ENCODE measurements at regions not wholly inside any gene's neighbourhood (a gene's known extent, or its start where the extent isn't known, plus 50 kb on each side); places are given as distances from the start of the nearest gene placed in this dataset.

- Histone ChIP-seq H3K27me3 (ENCODE audit: insufficient read depth, low read depth, low read length) (no peaks in the 10 kb centered on the region), H2AFZ (ENCODE audit: low read depth, low read length) (no peak overlapping the region), H3K4me3 (ENCODE audit: low read length) (no peak overlapping the region), H3K36me3 (ENCODE audit: insufficient read depth, low read length) (no peaks in the 10 kb centered on the region), H3K9me2 (ENCODE audit: insufficient read depth, low read length) (no peaks in the 10 kb centered on the region), H3K9ac (ENCODE audit: low read length) (no peak overlapping the region), H3K27ac (ENCODE audit: low read length) (no peak overlapping the region), H3K79me2 (replicated peaks; ENCODE audit: insufficient read depth, low read length) (no peaks in the 10 kb centered on the region), H3F3A (ENCODE audit: insufficient read depth, low read length, poor library complexity, severe bottlenecking) (no peaks in the 10 kb centered on the region), H4K20me1 (ENCODE audit: insufficient read depth) (no peaks in the 10 kb centered on the region), H3K9me3 (ENCODE audit: low read length) (no peaks in the 10 kb centered on the region), H3K4me2 (ENCODE audit: low read length) (no peak overlapping the region)
- TF ChIP-seq EZH2 (IDR thresholded peaks at IDR 0.05; ENCODE audit: borderline replicate concordance, insufficient read depth, low read length, poor library complexity, severe bottlenecking) (no peak), RAD21 (conservative IDR thresholded peaks at IDR 0.05) (no peak), EP300 (conservative IDR thresholded peaks at IDR 0.05; ENCODE audit: poor library complexity, severe bottlenecking) (no peak), POLR2AphosphoS5 (IDR thresholded peaks at IDR 0.05) (no peak), TAF1 (IDR thresholded peaks at IDR 0.05; ENCODE audit: low read depth) (no peak)
- TF ChIP-seq, protein P1, sequence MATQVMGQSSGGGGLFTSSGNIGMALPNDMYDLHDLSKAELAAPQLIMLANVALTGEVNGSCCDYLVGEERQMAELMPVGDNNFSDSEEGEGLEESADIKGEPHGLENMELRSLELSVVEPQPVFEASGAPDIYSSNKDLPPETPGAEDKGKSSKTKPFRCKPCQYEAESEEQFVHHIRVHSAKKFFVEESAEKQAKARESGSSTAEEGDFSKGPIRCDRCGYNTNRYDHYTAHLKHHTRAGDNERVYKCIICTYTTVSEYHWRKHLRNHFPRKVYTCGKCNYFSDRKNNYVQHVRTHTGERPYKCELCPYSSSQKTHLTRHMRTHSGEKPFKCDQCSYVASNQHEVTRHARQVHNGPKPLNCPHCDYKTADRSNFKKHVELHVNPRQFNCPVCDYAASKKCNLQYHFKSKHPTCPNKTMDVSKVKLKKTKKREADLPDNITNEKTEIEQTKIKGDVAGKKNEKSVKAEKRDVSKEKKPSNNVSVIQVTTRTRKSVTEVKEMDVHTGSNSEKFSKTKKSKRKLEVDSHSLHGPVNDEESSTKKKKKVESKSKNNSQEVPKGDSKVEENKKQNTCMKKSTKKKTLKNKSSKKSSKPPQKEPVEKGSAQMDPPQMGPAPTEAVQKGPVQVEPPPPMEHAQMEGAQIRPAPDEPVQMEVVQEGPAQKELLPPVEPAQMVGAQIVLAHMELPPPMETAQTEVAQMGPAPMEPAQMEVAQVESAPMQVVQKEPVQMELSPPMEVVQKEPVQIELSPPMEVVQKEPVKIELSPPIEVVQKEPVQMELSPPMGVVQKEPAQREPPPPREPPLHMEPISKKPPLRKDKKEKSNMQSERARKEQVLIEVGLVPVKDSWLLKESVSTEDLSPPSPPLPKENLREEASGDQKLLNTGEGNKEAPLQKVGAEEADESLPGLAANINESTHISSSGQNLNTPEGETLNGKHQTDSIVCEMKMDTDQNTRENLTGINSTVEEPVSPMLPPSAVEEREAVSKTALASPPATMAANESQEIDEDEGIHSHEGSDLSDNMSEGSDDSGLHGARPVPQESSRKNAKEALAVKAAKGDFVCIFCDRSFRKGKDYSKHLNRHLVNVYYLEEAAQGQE (IDR thresholded peaks at IDR 0.05; ENCODE audit: borderline replicate concordance), result no peak
These were observed 151.8 kb upstream of the SERPINE2 start for GRCh38 chr2:224190936-224191270.

DNA sequence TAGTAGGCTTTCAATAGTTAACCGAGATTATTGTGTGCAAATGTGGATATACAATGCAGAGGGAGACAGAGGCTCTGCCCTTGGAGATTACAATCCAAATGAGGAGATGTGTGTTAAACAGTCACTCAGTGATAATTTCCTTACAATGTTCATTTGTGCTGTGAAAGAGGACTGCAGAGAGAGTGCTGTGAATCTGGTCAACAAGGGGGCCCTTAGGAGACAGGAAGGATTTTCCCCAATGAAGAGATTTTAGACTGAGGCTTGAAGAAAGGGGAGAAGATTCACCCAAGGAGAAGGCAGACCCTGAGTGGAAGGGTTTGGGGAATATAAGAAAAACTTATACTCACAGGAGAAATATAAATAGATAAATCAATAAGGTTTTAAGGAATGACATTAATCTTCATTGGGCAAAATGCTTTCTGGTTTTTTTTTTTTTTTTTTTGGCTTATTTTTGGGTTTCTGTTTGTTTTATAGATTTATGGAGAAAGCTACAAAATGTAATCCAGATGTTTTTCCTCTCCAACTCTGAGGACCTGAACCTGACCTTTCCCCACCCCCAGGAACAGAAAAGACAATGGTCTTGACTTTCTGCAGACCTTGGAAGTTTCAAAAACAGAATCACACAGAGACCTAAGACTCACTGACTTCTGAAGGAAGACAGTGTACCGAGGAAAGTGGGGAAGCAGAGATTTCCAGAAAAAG lies 151.3 kb upstream of the SERPINE2 start:
- Histone ChIP-seq H3K4me3 (ENCODE audit: low read length) (no peak overlapping the region), H3K36me3 (ENCODE audit: insufficient read depth, low read length) (no peaks in the 10 kb centered on the region), H2AFZ (ENCODE audit: low read depth, low read length) (no peak overlapping the region), H3F3A (ENCODE audit: insufficient read depth, low read length, poor library complexity, severe bottlenecking) (no peaks in the 10 kb centered on the region), H3K79me2 (replicated peaks; ENCODE audit: insufficient read depth, low read length) (no peaks in the 10 kb centered on the region), H3K4me2 (ENCODE audit: low read length) (no peak overlapping the region), H3K27ac (ENCODE audit: low read length) (no peak overlapping the region), H3K9me2 (ENCODE audit: insufficient read depth, low read length) (no peaks in the 10 kb centered on the region), H3K9ac (ENCODE audit: low read length) (no peak overlapping the region), H3K9me3 (ENCODE audit: low read length) (no peaks in the 10 kb centered on the region), H3K27me3 (ENCODE audit: insufficient read depth, low read depth, low read length) (no peaks in the 10 kb centered on the region), H4K20me1 (ENCODE audit: insufficient read depth) (no peaks in the 10 kb centered on the region)
- TF ChIP-seq SMC3 (conservative IDR thresholded peaks at IDR 0.05; ENCODE audit: poor library complexity) (no peak), TAF1 (IDR thresholded peaks at IDR 0.05; ENCODE audit: low read depth) (no peak), POLR2AphosphoS5 (IDR thresholded peaks at IDR 0.05) (no peak), RAD21 (conservative IDR thresholded peaks at IDR 0.05) (no peak), EP300 (conservative IDR thresholded peaks at IDR 0.05; ENCODE audit: poor library complexity, severe bottlenecking) (no peak), CTCF (IDR thresholded peaks at IDR 0.05; ENCODE audit: poor library complexity, severe bottlenecking) (no peak), MXI1 (conservative IDR thresholded peaks at IDR 0.05; ENCODE audit: poor library complexity, severe bottlenecking) (no peak), EZH2 (IDR thresholded peaks at IDR 0.05; ENCODE audit: borderline replicate concordance, insufficient read depth, low read length, poor library complexity, severe bottlenecking) (no peak)
- TF ChIP-seq, protein P1 (IDR thresholded peaks at IDR 0.05; ENCODE audit: borderline replicate concordance), result no peak

Measured in neural cell (in vitro differentiated cells).